SK-N-SH (cell line): ENCODE measurements at regions not wholly inside any gene's neighbourhood (a gene's known extent, or its start where the extent isn't known, plus 50 kb on each side); places are given as distances from the start of the nearest gene placed in this dataset.

Experiments
- CTCF ChIP-seq: fragments of 200-600 bp; sonication (generic); IDR thresholded peaks from 2 replicates; pipeline ENCODE4 v1.6.1; 2017; ENCODE audit warnings: antibody characterized with exemption, mild to moderate bottlenecking, moderate library complexity
- EZH2phosphoT487 ChIP-seq: fragments of 200-600 bp; sonication (generic); IDR thresholded peaks from 2 replicates; pipeline ENCODE4 v1.6.1; 2017; ENCODE audit warnings: low read depth, mixed run types, mild to moderate bottlenecking, antibody characterized with exemption, moderate library complexity, borderline replicate concordance
- MAX ChIP-seq: IDR thresholded peaks from 2 replicates; pipeline ENCODE4 v1.4.0; 2012; ENCODE audit warnings: low read depth
- NRF1 ChIP-seq: IDR thresholded peaks from 2 replicates; pipeline ENCODE4 v1.6.1; 2012; ENCODE audit warnings: low read depth, mild to moderate bottlenecking, low read length

GRCh38 chr21:38911484-38912101 is 105.9 kb downstream of the ETS2 start:
- TF ChIP-seq EZH2phosphoT487 (no peak), CTCF (no peak), MAX (no peak), NRF1 (no peak)
